Body of pancreas (tissue), 4 donors: ENCODE measurements at regions not wholly inside any gene's neighbourhood (a gene's known extent, or its start where the extent isn't known, plus 50 kb on each side); places are given as distances from the start of the nearest gene placed in this dataset.

Experiments used
- POLR2A ChIP-seq, 3 donors: fragments of 450-650 bp; IDR thresholded peaks; one replicate each; pipeline ENCODE4 v1.6.1; 2016; ENCODE audit warnings: antibody characterized with exemption in 3 of 3, mild to moderate bottlenecking in 2 of 3
- TF ChIP-seq, protein P1 (sequence below), 7 experiments: fragments of 450-650 bp in 4 of 7; fragments of 200-600 bp in 3 of 7; sonication (generic) in 3 of 7; IDR thresholded peaks; one replicate each; pipeline ENCODE4 v1.5.1; 2016 to 2019; ENCODE audit warnings: antibody characterized with exemption in 7 of 7

DNA sequence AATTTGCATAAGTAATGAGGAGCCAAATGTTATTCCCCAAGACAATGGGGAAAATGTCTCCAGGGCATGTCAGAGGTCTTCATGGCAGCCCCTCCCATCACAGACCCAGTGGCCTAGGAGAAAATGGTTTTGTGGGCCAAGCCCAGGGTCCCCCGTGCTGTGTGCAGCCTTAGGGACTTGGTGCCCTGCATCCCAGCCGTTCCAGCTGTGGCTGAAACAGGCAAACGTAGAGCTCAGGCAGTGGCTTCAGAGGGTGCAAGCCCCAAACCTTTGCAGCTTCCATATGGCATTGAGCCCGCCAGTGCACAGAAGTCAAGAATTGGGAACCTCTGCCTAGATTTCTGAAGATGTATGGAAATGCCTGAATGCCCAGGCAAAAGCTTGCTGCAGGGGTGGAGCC lies 79.9 kb downstream of the FAM181B start:
- TF ChIP-seq, protein P1, sequence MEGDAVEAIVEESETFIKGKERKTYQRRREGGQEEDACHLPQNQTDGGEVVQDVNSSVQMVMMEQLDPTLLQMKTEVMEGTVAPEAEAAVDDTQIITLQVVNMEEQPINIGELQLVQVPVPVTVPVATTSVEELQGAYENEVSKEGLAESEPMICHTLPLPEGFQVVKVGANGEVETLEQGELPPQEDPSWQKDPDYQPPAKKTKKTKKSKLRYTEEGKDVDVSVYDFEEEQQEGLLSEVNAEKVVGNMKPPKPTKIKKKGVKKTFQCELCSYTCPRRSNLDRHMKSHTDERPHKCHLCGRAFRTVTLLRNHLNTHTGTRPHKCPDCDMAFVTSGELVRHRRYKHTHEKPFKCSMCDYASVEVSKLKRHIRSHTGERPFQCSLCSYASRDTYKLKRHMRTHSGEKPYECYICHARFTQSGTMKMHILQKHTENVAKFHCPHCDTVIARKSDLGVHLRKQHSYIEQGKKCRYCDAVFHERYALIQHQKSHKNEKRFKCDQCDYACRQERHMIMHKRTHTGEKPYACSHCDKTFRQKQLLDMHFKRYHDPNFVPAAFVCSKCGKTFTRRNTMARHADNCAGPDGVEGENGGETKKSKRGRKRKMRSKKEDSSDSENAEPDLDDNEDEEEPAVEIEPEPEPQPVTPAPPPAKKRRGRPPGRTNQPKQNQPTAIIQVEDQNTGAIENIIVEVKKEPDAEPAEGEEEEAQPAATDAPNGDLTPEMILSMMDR (IDR thresholded peaks at IDR 0.05), result no peak
- TF ChIP-seq POLR2A (IDR thresholded peaks at IDR 0.05), result no peak
